ENCODE measurements at regions not wholly inside any gene's neighbourhood (a gene's known extent, or its start where the extent isn't known, plus 50 kb on each side); places are given as distances from the start of the nearest gene placed in this dataset.

DNA sequence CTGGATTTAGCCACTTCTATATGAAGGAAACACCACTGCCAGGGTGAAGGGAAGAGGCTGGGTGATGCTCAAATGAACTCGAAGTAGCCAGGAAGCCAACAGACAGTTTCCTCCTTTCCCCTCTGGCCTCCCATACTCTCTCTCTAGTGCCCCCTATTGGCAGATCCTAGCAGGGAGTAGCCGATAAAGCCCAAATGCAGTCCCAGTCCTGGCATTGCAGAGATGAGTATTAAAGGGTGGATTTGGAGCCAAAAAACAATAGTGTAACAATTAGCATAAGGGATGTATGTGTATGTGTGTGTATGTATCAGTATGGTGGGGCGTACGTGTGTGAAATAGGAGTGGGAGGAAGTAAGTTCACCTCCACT lies 213.8 kb upstream of the LDB2 start:
- peak in 1 of 3 donors; percentile 2 for DNase-seq (ENCODE audit: low read depth in 3 of 3)

DNA sequence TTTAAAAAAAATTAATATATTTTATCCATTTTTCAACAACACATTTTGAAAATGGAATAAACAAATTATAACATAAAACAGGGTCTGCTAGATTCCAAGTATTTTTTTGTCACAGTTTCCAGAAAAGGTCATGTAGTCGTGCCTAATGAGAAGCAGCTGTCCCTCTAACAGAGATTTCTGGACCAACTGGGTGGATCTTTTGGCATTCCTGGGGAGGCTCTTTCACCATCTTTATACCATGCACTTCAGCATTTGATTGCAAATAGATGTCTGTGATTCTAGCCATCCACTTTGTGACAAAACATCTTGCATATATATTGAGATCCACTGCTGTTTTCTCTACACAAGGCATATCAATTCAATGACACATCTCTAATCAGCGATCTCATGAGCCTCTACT lies 210.7 kb upstream of the LDB2 start:
- no peak for DNase-seq (ENCODE audit: low read depth in 3 of 3)

DNA sequence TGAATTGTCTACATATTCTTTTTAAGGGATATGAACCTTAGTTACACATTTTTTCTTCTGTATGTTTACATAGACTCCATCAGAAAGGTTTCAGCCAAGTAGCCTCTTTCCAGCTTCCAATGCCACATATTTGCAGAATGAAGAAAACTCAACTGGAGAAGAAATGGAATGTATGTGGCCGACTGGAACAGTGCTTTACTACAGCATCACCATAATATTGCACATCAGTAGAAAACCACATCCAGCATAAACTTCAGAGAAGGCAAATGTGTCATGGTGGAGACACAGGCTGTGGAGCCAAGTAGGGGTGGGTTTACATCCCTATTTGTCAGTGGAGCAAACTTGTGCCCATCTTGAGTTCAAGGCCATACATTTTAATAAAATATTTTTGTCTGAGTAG lies 204.8 kb upstream of the LDB2 start:
- DNase-seq (ENCODE audit: low read depth in 3 of 3), result no peak

DNA sequence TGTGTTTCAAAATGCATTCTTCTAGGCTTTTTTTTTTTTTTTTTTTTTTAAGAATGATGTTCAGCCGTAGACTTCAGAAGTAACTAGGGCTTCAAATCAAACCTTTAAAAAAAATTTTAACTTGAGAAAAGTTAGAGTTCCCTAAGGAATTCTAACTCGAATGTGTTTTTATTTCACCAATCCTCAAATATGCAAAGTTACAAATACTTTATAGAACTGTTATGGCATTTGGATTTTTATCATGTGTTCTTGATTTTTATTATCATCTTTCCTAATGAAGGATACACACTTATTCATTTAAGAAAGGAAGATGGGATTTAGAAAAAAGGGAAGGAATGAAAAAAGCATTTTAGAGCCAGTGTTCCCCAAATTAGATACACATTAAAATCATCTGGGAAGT lies 200.6 kb upstream of the LDB2 start:
- DNase-seq (ENCODE audit: low read depth in 3 of 3), result no peak

DNA sequence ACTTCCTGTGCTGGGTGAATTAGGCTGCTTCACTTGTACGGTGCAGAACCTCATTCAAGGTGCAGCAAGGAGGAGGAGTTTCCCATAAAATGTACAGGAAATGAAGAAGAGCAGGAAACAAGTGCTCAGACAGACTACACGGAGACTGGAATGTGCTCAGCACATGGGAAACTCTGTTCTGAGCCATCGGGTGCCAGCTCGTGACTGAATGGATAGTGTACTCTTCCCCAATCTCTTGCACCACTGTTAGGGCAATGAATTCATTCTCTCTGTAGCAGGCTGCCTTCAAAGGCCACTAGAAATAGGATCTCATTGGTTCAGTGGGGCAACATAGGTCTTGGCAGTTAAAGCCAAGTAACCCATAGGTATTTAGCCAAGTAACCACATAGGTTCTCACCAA lies 200.0 kb upstream of the LDB2 start:
- DNase-seq (ENCODE audit: low read depth in 3 of 3), result no peak

DNA sequence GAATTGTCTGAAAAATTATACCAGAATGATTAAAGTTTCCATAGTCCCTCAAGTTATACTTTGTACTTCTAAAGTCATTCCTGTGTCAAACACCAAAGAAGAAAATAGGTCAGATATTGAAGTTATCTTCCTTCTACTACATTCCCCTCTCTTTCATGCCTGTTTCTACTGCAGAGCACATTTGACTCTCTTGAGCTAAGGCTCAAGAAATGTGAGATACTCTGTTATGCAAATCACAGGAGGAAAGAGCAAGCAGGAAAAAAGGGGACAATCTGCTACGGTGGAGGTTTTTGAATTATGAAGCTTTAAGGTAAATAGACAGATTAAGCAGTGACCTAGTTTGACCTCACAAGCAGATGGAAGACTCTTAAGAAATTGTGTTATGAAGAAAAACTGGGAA lies 198.9 kb upstream of the LDB2 start:
- DNase-seq (ENCODE audit: low read depth in 3 of 3), result no peak

DNA sequence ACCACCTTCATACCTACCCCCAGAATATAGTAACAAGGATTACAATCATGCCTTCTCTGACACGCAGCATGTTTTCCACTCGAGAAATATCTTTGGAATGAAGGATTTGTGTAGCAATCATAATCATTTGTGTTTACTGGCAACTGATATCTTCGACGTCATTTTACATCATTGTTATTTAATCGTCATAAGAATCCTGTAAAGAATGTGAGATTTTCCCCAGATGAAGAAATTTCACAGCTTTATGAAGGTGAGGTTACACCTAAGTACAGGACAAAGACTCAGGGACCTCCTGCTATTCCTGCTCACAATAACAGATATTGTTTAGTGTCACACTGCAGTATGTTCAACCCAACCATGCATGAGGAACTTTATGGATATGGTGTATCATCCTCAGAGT lies 198.2 kb upstream of the LDB2 start:
- DNase-seq (ENCODE audit: low read depth in 3 of 3), result no peak

DNA sequence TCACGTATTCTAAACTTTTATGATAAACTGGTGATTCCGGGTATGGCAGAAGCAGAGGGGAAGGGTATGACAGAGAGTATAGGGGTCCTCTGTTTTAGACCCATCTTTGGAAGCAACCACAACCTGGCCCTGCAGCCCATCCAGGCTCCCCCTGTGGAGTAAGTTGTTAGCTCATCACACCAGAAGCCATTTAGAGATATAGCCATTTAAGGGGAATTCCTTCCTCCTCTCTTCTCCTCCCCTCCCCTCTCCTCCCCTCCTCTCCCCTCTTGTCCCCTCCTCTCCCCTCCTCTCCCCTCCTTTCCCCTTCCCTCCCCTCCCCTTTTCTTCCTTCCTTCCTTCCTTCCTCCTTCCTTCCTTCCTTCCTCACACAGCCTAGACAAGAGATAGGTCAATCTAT lies 197.3 kb upstream of the LDB2 start:
- no peak for DNase-seq (ENCODE audit: low read depth in 3 of 3)

DNA sequence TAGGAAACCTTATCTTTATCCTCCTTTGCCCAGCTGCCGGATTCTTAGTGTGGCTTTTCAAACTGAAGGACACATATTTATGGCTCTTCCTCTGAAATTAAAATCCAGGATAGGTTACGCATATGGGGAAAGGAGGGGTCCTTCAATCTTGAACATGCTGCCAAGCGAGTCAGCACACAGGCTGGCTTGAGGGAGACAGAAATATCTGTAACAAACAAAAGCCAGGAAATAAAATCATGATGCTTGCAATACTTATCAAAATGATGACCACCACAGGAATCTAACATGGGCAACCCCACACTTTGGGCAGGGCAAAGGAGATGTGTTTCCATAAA lies 196.4 kb upstream of the LDB2 start:
- no peak for DNase-seq (ENCODE audit: low read depth in 3 of 3)

DNA sequence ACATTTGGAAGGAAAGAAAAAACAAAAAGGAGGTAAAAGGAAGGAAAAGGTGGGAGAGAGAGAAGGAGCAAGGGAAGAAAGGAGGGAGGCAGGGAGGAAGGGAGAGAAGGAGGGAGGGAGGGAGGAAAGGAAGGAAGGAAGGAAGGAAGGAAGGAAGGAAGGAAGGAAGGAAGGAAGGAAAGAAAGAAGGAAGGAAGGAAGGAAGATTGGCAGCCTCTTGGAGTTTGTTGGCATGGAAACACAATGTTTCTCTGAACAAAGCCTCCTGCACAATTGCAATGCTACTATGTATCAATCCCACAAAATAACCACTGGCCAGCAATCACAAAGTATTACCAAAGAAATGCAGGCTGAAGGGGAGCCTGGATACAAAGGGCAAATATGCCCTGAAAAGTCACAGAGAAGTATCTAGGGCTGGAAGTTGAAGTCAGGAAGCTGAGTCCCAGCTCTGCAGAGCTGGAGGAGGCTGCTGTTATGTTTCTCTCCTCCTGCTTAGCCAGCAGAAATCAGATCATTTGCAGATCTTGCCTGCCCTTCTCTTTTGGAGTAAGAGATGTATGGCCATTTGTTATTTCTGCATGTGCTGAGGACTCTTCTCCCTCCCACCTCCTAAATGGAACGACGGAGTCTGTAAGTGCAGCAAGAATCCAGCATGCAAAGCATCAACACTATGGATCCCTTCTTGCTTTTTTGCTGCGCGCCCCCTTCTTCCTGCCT lies 195.9 kb upstream of the LDB2 start:
- no peak for DNase-seq (ENCODE audit: low read depth in 3 of 3)

DNA sequence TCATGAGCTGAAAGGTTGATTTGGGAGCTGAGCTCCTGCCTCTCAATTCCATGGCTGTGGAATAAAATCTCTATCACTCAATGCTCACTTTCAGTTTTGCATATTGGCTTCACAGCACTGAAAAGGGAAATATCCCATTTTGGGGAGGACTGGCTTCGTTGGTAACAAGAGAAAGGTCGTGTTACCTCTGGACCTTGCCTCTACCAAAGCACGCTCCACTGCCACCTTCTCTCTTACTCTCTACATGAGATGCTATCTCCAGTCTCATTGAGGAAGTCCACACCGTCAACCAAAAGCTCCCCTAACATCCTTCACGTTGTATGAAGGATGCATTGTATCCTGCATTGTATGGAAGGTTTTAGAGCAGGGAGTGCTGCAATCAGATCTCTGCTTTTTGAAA lies 195.0 kb upstream of the LDB2 start:
- no peak for DNase-seq (ENCODE audit: low read depth in 3 of 3)

DNA sequence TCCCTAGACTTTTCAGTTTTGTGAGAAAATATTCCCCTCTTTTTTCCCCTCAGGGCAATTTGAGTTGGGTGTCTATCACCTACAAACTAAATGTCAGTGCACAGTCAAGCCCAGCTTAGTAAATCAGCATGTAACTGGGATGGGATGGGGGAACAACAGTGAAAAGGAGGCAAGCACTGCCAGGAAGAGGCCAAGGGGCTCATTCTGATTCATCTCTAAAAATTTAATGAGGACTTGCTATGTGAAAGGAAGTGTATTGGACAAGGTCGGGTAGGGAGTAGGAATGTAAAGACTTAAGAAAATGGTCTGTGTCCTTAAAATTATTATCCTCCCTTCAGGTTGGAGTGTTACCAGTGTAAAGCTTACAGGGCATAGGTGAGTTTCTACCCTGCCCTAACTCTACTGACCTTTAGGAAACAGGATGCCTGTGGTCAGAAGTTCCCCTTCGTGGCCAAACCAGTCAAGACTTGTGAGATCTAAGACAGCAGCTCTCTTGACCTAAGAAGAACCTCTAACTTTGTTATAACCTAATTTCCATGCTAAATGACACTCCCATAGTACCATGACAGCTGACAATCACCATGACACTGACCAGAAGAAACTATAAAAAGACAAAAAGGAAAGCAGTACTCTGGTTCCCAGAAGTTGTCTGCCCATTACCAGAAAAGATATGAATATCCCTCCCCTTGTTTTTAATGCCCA lies 194.4 kb upstream of the LDB2 start:
- no peak for DNase-seq (ENCODE audit: low read depth in 3 of 3)

DNA sequence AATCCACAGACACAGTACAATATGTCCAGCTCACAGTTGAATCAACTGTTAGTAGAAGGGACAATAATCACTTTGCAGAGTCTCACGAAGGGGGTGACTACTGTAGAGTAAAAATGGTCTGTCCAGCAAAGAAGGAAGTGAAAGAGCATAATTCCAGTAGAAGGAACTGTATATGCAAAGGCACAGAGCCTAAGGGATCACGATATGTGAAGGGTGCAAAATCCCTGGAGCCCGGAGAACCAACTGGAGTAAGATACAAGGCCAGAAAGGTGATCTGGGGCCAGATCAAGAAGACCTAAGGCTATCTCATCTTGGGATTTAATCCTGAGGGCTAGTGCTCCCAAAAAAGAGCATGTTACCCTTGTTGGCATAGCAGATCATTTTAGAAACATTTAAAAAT lies 192.7 kb upstream of the LDB2 start:
- DNase-seq (ENCODE audit: low read depth in 3 of 3), result no peak

DNA sequence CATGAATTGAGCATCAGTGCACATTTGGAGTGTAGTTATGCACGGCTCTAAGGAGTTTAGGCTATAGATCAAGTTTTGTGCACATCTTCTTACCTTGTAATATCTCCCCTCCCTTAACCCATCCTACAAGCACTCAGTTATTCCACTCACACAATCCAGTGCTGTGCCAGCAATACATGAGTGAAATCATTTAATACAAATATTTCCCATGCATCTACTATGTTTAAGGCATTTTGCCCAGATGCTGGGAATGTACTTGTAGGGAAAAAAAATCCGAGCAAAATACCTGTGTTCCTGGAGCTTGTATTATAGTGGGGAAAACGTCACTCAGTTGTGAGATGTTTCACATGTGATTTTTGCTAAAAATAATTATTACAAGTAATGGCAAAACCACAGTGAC lies 191.6 kb upstream of the LDB2 start:
- DNase-seq (ENCODE audit: low read depth in 3 of 3), result no peak

DNA sequence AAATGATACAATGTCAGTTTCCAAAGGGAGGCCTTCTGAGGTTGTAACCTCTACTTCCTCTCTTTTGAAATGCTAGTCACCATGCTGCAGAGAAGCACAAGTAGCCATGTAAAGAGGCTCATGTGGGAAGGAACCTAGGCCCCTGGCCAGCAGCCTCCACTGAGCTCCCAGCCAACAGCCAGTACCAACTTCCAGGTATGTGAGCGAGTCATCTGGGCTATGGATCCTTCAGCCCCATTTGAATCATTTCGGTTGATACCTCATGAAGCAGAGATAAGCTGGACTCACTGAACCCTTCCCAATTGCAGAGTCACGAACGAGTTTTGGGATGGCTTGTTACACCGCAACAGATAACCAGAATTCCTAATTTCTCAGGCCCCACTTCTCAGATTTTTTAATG lies 187.0 kb upstream of the LDB2 start:
- DNase-seq (ENCODE audit: low read depth in 3 of 3), result no peak

DNA sequence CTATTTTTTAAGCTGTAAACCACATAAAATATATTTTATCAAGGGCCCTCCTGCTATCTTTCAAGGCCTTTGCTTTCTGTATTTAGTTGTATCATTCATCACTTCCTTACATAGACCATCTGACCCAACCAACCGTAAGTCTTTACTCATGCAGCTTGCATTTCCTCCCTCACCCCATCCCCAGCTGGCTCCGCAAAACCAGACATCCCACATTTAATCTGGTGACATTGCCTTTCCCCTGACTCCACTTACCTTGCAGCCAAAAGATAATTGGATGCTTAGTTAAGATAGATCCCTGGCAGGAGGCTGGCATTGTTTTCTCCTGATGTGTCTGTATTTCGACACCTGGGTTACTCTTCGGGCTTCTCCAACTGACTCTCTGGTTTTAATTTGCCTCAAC lies 183.7 kb upstream of the LDB2 start:
- DNase-seq (ENCODE audit: low read depth in 3 of 3), result no peak

DNA sequence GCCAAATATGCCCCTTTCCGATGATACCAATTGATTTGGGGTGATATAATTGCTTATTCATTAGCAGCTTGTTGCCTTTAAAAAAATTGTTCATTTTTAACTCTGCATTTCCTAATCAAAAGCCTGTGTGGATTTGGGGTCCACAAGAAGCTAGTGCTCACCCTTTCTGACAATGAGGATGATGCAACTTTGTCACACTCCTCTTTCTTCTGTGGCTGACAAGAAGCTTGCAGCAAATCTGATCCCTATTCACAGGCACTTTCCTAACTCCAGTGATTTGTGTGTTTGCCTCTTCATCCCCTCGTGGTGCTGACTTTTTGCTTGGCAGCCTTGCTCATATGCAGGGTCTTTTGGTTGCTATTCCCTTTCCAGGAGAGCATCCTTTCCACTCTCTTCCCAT lies 182.7 kb upstream of the LDB2 start:
- DNase-seq (ENCODE audit: low read depth in 3 of 3), result no peak

DNA sequence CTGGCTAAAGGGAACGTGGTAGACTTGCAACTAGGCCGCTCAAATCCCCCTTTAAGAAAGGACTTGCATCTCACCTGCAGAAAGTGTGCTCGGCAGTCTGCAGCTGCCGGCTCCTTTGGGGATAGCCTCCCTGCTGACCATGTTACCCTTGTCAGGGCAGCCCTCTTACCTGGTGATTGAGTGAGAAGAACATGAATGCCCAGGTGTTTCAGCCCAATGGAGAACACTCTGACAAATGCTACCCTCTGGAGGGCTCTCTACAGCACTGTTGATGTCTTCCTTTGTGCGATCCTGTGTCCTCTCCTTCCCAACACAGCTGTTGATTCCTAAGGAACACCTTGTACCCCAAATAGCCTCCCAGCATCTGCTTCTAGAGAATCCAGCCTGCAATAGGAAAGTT lies 178.7 kb upstream of the LDB2 start:
- DNase-seq (ENCODE audit: low read depth in 3 of 3), result no peak

DNA sequence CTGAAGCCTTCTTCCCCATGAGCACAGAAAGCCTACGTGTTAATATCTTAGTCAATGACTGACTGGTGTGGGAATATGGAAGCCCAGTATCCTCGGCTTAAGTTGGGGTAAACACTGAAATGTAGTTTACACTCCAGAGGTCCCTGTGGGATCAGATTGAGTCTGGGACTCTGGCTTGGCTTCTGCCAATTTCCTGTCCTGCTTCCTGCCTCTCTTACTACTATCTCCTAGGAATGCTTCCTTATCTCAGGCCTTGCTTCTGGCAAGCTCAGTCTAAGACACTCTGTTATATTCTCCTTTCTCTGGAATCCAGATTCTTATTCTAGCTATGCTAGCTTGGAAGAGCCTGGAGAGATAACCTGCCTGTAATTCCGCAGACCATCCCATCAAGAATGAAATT lies 174.0 kb upstream of the LDB2 start:
- DNase-seq (ENCODE audit: low read depth in 3 of 3), result no peak

DNA sequence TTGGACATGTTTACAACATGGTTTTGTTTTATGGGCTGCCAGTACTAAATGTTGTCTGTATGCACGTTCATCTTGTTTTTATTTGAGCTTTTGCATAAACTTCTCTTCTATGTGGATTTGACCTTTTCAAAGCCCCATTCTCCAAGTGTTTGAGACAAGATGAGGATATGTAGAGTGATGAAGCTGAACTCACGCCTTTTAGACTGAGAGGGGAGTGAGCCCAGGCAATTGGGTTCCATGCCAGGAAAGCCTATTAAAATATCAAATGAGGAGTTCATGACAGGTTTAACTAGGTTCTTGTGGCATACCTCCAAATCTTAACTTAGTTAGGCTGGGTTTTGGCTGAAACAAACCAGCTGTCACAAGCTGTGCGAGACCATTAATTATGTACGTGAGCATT lies 170.4 kb upstream of the LDB2 start:
- DNase-seq (ENCODE audit: low read depth in 3 of 3), result no peak

DNA sequence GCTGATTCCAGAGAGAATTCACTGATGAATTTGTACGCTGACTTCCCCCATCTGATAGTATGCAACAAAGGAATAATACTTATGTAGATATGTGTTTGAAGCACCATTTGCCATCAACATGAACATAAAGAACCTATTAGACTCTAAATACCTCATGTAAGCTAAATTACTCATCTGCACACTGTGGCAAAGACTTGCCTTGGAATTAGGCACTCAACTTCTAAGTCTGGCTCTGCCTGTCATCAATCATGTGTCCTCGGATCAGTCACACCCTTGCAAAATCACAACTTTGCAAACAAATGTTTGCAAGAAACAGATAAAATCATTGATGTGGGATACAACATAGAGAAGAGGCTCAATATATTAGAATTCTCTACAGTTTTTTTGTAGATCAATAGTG lies 169.9 kb upstream of the LDB2 start:
- no peak for DNase-seq (ENCODE audit: low read depth in 3 of 3)

DNA sequence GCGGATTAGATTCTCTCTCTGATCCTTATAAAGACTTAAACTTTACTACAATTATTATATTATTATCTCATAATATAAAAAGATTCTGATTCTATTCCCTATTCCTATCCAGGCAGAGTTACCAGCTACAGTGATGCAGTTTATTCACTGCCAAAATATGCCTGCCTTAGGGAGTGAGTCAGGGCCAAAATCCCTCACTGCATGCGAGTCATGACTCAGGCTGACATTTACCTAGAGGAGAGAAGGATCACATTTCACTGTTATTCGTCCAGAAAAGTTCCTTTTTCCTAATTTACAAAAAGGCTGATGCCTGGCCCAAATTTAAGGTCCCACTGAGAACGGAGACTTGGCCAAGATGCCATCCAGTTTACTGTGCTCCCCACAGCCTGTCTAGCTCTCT lies 168.5 kb upstream of the LDB2 start:
- no peak for DNase-seq (ENCODE audit: low read depth in 3 of 3)

DNA sequence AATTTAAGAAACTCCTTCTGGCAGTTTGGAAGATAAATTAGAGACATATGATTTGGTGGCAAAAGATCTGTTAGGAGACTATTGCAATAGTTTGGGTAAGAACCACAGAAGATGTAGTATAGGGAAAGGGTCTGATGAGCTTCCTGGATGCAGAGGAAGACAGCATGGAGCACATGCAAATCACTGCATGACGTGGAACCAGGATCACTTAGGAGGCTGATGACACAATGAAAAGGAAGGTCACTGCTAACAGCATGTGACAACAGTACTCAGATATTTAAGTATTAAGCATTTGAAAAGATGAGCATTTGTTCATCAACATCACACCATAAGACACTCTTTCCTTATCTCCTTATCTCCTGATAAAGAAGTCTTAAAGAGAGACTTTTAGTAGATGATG lies 167.8 kb upstream of the LDB2 start:
- no peak for DNase-seq (ENCODE audit: low read depth in 3 of 3)

DNA sequence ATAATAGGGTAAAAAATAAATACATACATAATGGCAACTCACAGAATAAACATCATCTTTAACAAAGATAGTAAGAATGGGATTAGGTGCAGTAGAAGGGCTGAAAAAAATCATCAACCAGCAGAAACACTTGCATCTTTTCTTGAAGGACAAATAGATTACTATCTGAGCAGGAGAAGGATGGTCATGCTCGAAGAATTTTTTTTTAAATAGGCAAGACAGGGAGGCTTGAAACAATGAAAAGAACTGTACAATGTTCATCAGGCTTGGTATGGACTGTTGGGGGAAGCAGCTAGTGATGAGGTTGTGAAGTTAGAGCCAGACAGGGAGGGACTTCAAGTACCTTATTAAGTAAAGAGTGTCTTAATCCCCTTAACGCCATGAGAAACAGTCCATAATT lies 167.4 kb upstream of the LDB2 start:
- DNase-seq (ENCODE audit: low read depth in 3 of 3), result no peak
